HG03066 (cell line): ENCODE measurements at regions not wholly inside any gene's neighbourhood (a gene's known extent, or its start where the extent isn't known, plus 50 kb on each side); places are given as distances from the start of the nearest gene placed in this dataset.
"Not testable (repeated sequence)": the region's sequence is repeated elsewhere in the genome, so short reads cannot be mapped to it uniquely, and the experiment has no call there.

Source experiments
- ATAC-seq: cut with Tn5 transposase; IDR thresholded peaks from one replicate; pipeline ENCODE4 v1.9.1; 2021; ENCODE audit warnings: low read depth; ENCODE audit not compliant: unreplicated experiment

DNA sequence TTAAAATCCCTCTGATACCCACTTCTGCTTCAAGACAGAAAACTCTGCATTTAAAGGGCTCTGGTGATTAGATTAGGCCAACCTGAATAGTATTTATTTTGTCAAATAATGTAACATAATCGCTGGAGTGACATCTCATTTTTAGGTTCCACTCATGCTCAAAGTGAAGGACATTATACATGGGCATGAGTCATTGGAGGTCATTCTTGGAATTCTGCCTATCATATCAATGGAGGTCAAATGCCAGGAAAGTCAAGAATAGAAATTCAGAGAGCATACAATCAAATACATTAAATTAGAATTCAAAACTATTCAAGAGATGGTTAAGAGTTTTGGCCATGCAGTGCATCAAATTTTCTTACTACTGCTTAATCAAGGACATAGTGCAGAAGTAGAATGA is 50.8 kb upstream of the PRSS1 start:
- ATAC-seq: no peak

DNA sequence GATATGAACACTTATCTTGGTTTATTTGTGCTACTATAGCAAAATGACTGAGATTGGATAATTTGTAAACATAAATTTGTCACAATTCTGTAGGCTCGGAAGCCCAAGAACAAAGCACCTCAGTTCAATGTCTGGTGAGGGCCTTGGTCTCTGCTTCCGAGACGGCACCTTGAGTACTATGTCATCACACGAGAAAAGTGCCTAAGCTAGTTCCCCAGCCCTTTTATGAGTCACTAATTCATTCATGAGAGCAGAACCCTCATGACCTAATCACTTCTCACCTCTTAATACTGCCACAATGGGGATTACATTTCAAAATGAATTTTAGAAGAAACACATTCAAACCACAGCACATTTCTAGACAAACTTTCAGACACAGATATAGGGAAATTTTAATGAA is 52.0 kb upstream of the PRSS1 start:
- ATAC-seq: no peak

DNA sequence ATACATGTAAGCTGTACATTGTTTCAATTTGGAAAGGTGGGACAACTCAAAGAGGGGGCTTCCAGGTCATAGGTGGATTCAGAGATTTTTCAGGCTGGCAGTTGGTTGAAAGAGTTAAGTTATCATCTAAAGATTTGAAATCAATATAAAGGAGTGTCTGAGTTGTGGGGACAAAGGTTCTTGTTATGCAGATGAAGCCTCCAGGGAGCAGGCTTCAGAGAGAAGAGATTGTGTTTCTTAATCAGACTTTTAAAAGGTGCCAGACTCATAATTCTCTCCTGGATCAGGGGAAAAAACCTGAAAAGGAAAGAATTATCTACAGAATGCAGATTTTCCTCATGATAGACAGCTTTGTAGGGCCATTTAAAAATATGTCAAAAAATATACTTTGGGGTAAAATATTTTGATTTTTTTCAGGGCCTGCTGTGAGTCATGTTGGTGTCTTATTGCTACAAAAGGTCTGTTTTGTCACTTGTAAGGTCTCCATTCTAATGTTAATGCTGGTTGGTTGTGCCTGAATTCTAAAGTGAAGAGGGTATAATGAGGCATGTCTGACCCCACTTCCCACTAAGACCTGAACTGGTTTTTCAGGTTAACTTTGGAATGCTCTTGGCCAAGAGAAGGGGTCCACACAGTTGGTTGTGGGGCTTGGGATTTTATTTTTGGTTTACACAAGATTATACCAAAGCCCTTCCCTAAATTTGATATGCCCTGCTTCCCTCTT is 52.7 kb upstream of the PRSS1 start:
- ATAC-seq: no peak

DNA sequence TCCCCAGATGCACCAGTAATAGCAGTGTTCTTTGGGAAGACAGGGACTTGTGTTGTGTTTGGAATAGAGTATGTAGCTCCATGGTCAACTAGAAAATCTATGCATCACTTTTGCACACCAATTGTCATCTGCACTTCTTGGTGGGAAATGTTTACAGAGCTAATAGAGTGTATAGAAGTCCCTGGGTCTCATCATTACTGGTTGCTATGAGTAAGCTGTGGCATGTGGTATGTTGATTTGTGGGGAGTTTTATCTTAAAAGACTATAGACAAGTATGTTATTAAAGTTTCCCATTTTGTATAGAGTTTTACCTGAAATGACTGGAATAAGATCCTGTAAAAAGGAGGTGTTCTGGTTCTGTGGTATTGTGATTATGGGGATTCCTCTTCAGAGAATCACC is 55.4 kb upstream of the PRSS1 start:
- ATAC-seq: no peak

DNA sequence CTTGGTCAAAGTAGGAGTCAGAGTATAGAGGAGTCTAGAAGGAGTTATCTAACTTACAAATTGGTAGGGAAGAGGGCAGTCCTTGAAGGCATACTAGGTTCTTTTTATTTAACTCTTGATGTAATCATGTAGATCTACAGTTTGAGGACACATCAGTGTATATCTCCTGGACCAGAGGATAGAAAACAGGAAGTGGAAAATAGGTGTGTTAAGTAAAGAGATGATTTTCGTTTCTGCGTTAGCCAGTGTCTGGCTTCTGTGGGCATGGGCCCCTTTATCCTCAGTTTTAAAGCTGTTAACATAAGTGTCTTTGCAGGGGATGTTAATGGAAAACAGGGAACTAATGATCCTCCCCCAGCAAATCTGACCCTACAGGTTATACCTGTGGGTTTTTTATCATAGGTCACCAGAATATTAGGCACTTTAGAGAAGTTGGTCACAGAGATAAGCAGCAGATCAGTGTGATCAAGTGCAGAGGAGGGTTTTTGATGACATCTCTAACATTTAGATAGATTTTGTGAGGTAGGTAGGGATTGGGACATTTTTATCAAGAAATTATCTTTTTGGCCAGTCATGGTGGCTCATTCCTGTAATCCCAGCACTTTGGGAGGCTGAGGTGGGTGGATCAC is 58.6 kb upstream of the PRSS1 start:
- ATAC-seq: no peak

DNA sequence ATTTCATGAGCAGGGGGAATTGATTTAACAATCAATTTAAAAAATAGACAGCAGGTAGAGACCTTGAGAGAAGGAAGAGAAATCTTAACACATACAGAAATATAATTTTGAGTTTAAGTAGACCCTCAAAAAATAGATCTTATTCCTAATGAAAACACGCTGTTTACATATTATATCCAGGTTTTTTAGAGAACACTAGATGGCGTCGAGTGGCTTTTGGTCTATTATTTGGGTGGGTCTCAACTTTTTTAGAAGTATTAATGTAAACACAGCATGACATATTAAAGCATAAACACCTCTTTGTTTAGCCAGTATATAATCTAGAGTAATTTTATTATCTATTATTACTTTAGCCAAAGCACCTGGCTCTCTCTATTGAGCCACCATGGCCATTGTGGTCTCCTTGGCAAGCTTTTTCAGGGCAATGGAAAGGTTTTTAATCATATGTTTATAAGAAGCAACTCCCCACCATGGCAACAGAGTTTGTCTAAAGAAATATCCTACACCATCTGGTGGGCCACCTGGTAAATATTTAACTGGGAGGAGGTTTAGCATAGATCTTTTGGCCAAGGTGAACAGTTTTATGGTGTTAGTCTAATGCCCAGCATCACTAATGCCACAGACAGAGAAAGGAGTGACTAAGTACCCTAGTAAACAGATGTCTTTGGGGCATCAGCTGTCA is 59.7 kb upstream of the PRSS1 start:
- no peak for ATAC-seq

DNA sequence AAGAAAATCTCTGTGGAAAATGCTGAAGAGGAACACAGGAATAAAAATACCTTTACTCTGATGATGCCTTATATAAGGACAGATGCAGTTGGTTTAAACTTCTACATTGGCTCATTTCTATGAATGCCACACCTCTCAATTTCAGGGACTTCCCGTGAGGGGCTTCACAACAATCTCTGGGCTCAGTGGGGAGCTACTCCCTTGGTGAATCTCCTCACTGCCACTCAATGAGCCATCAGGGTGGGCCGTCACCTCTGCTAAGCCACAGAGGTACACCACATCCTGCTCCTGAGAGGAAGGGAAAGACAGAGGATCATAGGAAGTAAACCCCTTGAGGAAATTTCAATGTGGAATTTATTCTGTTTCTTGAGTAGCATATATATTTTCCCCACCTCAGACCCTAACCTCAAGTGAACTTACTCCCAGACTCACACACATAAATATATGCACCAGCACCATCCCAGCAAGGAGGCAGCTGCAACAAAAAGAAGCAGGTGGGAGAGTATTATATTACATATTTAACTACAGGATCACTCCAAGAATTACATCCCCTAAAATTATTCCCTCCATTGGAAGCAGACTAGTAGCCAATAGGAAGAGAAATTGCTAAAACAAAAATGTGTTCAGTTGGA is 63.3 kb upstream of the PRSS1 start:
- no peak for ATAC-seq

DNA sequence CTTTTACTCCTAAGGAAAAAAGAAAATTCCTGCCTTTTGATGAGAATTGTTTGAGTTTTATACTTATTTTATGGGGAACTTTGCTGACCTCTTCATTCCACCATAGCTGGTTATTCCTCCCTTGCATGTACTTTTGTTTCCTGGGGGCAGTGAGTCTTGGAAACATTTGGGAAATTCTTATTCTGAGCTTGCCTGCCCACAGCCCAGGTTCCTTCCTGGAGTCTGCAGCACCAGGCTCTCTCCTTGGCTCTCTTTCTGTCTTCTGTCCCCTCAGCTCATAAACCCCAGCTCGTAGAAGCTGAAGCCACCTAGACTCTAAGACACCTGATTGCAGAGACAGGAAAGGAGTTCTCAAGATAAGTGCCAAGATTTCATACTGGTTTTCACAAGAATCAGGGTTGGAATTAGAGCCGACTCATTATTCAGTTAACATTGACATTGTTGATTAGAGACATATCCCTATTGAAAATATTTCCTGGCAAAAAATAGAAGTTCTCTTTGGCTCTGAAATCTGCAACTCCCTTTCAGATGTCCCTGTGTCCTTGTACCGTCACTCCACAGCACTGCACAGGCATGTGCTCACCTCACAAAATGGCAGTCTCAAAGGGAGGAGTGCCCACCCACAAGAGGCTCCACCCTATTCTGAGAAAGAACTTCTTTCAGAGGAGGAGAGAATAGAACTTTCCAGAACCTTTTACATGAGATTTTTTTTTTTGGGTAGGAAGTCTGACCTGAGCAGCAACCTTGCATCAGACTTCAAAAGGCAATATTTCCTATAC is 67.8 kb upstream of the PRSS1 start:
- no peak for ATAC-seq

DNA sequence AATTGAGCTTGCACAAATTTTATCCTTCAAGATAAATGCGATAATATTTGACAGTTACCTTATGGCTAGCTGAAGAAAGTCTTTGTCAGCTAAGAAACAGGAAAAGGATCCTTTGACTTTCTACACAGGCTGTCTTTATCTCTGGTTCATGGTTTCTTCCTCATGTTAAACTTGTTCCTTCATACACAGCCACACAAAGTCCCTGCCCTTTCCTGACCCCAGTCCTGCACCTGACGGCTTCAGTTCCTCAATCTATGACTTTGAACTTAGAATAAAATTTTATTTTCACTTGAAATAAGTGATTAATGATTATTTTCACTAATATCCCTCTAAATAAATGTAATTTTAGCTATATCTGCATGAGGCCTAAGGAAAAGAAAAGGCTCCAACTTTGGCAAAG is 77.8 kb upstream of the PRSS1 start:
- ATAC-seq: no peak

DNA sequence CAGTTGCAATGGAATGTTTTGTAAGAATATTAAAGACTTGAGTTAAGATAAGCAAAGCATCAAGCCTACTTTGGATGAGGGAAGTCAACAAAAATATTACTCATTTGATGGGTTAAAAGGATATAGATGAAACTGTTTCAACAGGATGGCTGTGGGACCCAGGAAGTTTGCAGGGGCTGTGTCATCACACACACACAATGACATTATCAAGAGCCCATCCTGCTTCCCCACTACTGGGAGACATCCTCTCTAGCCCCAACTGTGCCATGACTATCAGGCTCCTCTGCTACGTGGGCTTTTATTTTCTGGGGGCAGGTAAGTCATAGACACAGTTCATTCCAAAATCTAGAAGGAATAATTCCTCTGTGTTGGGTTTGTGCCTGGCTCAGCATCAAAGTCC is 78.8 kb upstream of the PRSS1 start:
- no peak for ATAC-seq

DNA sequence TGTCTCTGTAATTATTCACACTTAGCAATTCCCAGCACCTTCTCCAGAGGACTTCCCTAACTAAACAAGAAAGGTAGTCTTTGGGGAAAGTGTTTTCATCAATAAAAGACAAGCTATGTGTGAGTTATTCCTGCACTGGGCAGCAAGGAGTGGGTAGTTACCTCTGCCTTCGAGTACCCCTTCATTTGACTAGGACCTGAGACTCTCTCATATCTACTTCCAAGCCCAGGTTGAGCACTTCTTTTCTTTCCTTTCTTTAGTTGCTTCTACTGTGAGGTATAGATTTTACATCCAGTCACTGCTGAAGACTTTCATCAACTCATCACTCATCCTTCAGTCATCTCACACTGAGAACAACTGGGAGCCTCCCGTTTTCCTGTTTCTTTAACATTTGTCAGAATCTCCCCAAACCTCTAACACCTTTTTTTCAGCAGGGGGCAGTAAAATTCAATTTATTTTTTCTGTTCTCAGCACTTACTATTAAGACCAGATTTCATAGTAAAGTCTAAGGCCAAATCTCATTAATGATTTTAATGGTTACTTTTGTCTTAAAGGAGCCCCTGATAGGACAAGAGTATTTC is 80.1 kb upstream of the PRSS1 start:
- no peak for ATAC-seq

DNA sequence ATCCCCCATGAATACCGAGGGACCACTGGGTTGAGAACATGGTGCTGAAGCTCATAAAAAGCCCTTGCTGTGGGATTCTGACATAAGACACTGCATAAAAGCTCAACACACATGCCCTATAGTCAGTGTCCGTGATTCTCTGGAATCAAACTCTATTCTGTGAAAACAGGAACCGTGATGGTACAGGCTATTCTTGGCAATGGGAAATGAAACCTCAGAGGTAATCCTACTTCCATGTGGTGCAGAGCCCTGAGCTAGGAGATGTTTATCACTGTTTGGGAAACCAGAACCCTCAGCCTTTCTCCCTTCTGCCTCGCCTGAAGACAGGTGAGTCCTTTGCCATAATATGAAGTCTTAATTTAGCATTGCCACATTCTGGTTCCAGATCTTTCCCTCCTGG is 80.8 kb upstream of the PRSS1 start:
- no peak for ATAC-seq

DNA sequence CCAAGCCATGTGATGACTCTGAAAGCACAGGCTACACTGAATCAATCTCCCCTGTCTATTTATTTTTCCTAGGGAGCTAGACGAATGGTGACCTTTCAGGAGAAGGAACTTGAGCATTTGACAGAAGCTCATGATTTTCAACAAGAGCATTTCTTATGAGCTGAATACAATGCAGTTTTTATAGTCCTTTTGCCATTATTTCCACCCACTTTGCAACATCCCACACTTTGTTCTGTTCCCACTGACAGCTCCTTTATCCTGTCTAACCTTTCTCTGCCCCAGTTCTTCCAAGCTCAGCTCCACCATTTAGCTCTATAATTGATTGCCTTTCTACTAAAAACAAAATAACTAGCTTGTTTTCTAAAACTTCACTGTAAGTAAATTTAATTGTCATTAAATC is 91.9 kb upstream of the PRSS1 start:
- no peak for ATAC-seq

DNA sequence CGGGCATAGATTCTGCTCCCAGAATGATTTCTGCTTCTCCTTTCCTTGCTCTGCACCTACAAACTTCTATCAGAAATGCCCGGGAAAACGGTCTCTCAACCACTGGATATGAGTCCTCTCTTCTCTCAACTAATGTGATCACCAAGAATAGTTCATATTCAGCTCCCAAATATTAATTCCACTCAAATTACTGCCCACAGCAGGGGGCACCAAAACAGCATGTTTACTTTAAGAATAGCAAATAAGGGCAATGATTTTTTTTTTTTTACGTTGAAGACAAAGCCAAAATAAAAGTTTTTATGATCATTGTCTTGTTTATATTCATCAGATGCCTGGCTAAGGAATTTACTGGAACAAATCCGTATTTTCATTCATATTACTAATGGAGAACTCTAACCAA is 94.9 kb upstream of the PRSS1 start:
- ATAC-seq: no peak

DNA sequence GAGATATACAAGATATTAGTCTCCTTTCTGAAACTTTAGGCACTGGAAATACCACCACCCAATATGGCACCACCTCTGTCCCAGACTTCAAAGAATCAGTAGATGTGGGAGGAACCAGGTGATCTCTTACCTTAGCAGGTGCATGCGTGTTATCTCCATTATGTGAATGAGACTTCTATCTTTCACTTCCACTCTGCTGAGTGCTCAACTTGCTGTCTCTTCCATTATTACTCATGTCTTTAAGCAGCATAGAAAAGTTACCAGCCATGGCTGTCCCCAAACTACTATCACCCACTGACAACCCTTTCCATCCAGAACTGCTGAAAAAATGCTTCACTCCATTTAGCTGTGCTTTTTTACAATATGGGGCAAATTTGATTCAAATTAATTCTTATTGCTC is 101.5 kb upstream of the PRSS1 start:
- ATAC-seq: no peak

DNA sequence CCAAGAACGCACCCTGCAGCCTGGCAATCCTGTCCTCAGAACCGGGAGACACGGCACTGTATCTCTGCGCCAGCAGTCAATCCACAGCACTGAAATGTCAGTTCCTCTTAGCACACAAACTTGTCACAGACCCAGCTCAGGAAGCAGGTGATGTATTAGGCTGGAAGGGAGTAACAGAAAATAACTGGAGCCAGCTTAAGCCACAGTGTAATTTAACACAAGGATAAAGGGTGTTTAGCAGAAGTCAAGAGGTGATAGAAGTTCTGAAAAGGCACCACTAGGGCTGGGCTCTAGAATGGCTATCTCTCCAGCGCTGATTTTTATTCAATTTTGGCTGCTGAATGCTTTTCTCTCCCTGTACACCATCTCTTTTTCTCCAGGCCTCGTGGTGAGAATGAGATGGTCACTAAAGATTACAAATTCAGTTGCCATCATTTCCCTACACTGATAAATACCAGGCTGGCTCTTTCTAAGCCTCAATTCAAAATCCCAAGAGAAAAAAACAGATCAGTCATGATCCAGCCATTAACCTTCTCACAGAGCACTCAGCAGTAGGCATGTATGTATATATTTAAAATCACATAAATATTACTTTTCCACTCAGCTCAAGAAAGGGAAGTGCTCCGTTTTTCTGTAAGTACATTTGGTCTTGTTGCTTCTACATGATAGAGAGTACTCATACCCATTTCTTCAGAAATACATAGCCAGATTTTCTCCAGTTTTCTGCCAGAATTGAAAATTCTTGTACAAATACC is 102.7 kb upstream of the PRSS1 start:
- no peak for ATAC-seq

DNA sequence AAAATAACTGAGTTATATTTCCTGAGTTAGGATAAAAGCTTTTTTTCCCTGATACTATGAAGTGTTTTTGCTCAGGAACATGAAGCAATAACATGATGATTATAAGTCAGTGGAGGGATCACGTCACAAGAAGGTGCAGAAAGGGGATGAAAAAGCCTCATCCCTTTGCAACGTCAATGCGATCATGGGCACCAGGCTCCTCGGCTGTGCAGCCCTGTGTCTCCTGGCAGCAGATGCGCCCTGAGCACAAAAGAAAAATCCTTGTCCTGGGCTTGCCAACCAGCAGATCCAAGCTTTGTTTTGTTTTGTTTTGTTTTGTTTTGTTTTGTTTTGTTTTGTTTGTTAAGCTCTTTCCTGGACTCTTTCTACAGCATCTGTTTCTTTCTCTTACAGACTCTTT is 103.5 kb upstream of the PRSS1 start:
- no peak for ATAC-seq

DNA sequence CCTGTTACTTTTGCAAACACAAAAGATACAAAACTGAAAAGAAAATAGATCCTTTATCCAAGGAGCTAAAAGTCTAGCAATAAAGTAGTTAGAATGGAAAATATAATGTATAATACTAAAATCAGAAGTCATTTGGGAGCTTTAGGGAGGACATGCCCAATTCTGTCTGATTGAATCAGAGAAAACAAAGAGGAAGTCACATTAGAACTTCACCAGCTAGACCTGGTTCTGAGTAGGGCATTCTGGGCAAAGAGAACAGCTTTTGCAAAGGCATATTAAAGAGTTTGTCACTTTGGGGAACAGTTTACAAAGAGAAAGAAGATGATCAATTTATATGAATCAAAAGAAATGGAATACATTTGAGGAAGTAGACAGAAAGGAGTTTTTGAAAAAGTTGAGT is 107.0 kb upstream of the PRSS1 start:
- ATAC-seq: no peak

DNA sequence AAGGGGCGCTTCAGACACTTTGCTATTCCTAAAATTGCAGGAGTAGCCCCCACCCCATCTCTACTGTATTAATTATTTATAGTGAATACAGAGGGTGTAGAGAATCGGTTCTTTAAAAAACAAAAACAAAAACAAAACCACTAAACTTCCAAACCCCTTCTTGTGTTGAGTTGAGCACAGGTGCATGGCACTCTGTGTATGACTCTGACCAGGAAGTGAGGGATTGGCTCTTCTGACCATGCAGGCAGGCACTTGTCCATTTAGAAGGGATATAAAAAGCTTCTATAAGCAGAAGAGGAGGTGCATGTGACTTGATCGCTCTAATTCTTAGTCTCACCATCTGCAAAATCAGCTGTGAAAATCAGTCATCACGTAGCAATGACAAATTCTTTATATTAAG is 108.0 kb upstream of the PRSS1 start:
- ATAC-seq: not testable (repeated sequence)

DNA sequence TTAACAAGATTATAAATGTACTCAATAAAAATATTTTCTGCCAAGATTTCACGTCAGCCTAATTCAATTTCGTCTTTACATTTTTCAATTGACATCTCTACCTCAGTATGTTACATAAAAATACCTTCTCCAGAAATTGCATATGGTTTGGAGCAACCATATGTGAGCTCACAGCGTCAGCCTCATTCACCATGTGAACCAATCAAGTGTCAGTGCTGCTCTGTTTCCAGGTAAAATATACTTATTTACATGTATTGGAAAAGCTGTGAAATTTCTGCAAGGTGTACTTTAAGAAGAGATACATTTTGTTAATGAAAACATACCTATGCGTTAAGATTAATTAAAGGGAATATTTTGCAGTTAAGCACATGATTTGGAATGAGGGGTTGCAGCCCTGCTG is 110.7 kb upstream of the PRSS1 start:
- no peak for ATAC-seq
